A549 (cell line): ENCODE measurements at regions not wholly inside any gene's neighbourhood (a gene's known extent, or its start where the extent isn't known, plus 50 kb on each side); places are given as distances from the start of the nearest gene placed in this dataset.

ENCODE experiments used
- ATAC-seq, 2 experiments: fragments of 200-7000 bp in 1 of 2; fragments of >200 bp in 1 of 2; cut with Nextera tagmentation in 1 of 2; cut with Tn5 transposase in 1 of 2; 3 replicates each; pipeline versions ENCODE4 v1.8.0 to v1.9.1; 2018 to 2020; ENCODE audit warnings: mild to moderate bottlenecking in 1 of 2, moderate library complexity in 1 of 2
- CTCF ChIA-PET: fragments of 300-600 bp; sonication (Branson Sonifier 250); formaldehyde crosslinking; extraction: SDS; loops from one replicate; lab custom pipeline; 2021; ENCODE audit warnings: antibody characterized with exemption, inconsistent platforms; lab: Yijun Ruan, JAX
- POLR2A ChIA-PET: fragments of 350-600 bp; formaldehyde crosslinking; extraction: SDS; loops from one replicate; lab custom pipeline; 2021; ENCODE audit warnings: antibody characterized with exemption, inconsistent platforms; lab: Yijun Ruan, JAX
- DNase-seq, 2 experiments: peaks; one replicate each; pipeline versions ENCODE4 v3.0.0 to v3.0.0-alpha.2; 2011 to 2016; ENCODE audit warnings: low read depth in 1 of 2, low spot score in 1 of 2
- FAIRE-seq: peaks from 2 replicates; lab custom pipeline; 2011; peaks lifted over from hg19 to GRCh38; lab: Jason Lieb, UNC
- H3K27ac ChIP-seq, 2 experiments: fragments of >200 bp; sonication (Bioruptor Twin); formaldehyde crosslinking; 3 replicates each; pipeline ENCODE4 v1.5.1; 2016 to 2017
- H3K4me1 ChIP-seq: fragments of >200 bp; sonication (Bioruptor Twin); formaldehyde crosslinking; 3 replicates; pipeline ENCODE4 v1.6.1; 2016
- H3K4me2 ChIP-seq: fragments of >200 bp; sonication (Bioruptor Twin); formaldehyde crosslinking; 3 replicates; pipeline ENCODE4 v1.6.1; 2016
- H3K4me3 ChIP-seq: fragments of >200 bp; sonication (Bioruptor Twin); formaldehyde crosslinking; 3 replicates; pipeline ENCODE4 v1.5.1; 2016
- H3K9me3 ChIP-seq: fragments of >200 bp; sonication (Bioruptor Twin); formaldehyde crosslinking; 3 replicates; pipeline ENCODE4 v1.6.1; 2016
- BCL3 ChIP-seq: fragments of >200 bp; sonication (Bioruptor Twin); formaldehyde crosslinking; IDR thresholded peaks from 3 replicates; pipeline ENCODE4 v1.6.1; 2016
- CBX2 ChIP-seq: fragments of 200-600 bp; sonication (generic); IDR thresholded peaks from 2 replicates; pipeline ENCODE4 v1.6.1; 2016; ENCODE audit warnings: low read depth, mild to moderate bottlenecking, borderline replicate concordance
- CBX8 ChIP-seq: fragments of 200-600 bp; sonication (generic); IDR thresholded peaks from 2 replicates; pipeline ENCODE4 v1.6.1; 2016
- FOSB ChIP-seq: fragments of 250-450 bp; sonication (Bioruptor Pico); IDR thresholded peaks from 2 replicates; pipeline ENCODE4 v1.5.0; 2020; ENCODE audit warnings: mild to moderate bottlenecking, moderate library complexity
- FOSL2 ChIP-seq, 2 experiments: fragments of 450-650 bp in 1 of 2; fragments of >200 bp in 1 of 2; sonication (Bioruptor Twin) in 1 of 2; formaldehyde crosslinking; IDR thresholded peaks; 2 replicates each; pipeline versions ENCODE4 v1.5.0 to v1.6.1; 2016 to 2020; ENCODE audit warnings: mild to moderate bottlenecking in 1 of 2, moderate library complexity in 1 of 2
- HOXB5 ChIP-seq: fragments of 250-450 bp; sonication (Bioruptor Pico); IDR thresholded peaks from 2 replicates; pipeline ENCODE4 v1.5.0; 2020; ENCODE audit warnings: mild to moderate bottlenecking, moderate library complexity
- KDM1A ChIP-seq: fragments of 200-600 bp; sonication (generic); IDR thresholded peaks from 2 replicates; pipeline ENCODE4 v1.6.1; 2016; ENCODE audit warnings: low read depth, mild to moderate bottlenecking
- MAFK ChIP-seq: fragments of 450-650 bp; IDR thresholded peaks from 2 replicates; pipeline ENCODE4 v1.6.1; 2014; ENCODE audit not compliant: partially characterized antibody
- NR3C1 ChIP-seq: fragments of >200 bp; sonication (Bioruptor Twin); formaldehyde crosslinking; IDR thresholded peaks from 3 replicates; pipeline ENCODE4 v1.6.1; 2017
- RARB ChIP-seq: fragments of 250-450 bp; sonication (Bioruptor Pico); IDR thresholded peaks from 2 replicates; pipeline ENCODE4 v1.8.0; 2021; ENCODE audit warnings: mild to moderate bottlenecking, moderate library complexity
- RCOR1 ChIP-seq: fragments of 150-350 bp; IDR thresholded peaks from 2 replicates; pipeline ENCODE4 v1.6.1; 2014; ENCODE audit warnings: antibody characterized with exemption, low read length, low read depth
- SMC3 ChIP-seq: fragments of >200 bp; sonication (Bioruptor Twin); formaldehyde crosslinking; IDR thresholded peaks from 3 replicates; pipeline ENCODE4 v1.6.1; 2018; ENCODE audit warnings: inconsistent platforms
- USF2 ChIP-seq: fragments of 450-650 bp; IDR thresholded peaks from 2 replicates; pipeline ENCODE4 v1.6.1; 2014; ENCODE audit warnings: antibody characterized with exemption
- ZFP36 ChIP-seq: fragments of 450-650 bp; IDR thresholded peaks from 2 replicates; pipeline ENCODE4 v1.6.1; 2014; ENCODE audit warnings: borderline replicate concordance; ENCODE audit not compliant: partially characterized antibody
- WGBS: methylation state at CpG from one replicate; pipeline ENCODE4 v1.1.6; 2017; ENCODE audit errors: missing lambda C conversion rate; 5-methylcytosine and 5-hydroxymethylcytosine counted together
- TF ChIP-seq, protein P1 (sequence below): IDR thresholded peaks from 2 replicates; pipeline ENCODE4 v1.6.1; 2012; ENCODE audit warnings: low read depth, borderline replicate concordance
- TF ChIP-seq, protein P2 (sequence below): fragments of 150-350 bp; IDR thresholded peaks from 2 replicates; pipeline ENCODE4 v1.6.1; 2014; ENCODE audit warnings: low read depth, mild to moderate bottlenecking, low read length
- TF ChIP-seq, protein P3 (sequence below): IDR thresholded peaks from 2 replicates; pipeline ENCODE4 v1.6.1; 2012
- TF ChIP-seq, protein P4 (sequence below): fragments of 200-600 bp; sonication (generic); IDR thresholded peaks from 2 replicates; pipeline ENCODE4 v1.6.1; 2016; ENCODE audit warnings: antibody characterized with exemption, mild to moderate bottlenecking, moderate library complexity

- 76% methylated on average over 20 of the region's 26 CpGs for WGBS
- Histone ChIP-seq H3K4me2 (no peak overlapping the region), H3K4me3 (no peak overlapping the region)
- ATAC-seq = no peak
- no peak for FAIRE-seq
- TF ChIP-seq NR3C1 (no peak), RCOR1 (no peak), ZFP36 (no peak), CBX2 (no peak), USF2 (no peak), MAFK (no peak), HOXB5 (no peak), CBX8 (no peak), RARB (CRISPR knock-in tag) (no peak), SMC3 (no peak), BCL3 (no peak)
- TF ChIP-seq, protein P1, sequence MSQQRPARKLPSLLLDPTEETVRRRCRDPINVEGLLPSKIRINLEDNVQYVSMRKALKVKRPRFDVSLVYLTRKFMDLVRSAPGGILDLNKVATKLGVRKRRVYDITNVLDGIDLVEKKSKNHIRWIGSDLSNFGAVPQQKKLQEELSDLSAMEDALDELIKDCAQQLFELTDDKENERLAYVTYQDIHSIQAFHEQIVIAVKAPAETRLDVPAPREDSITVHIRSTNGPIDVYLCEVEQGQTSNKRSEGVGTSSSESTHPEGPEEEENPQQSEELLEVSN = no peak
- TF ChIP-seq, protein P2, sequence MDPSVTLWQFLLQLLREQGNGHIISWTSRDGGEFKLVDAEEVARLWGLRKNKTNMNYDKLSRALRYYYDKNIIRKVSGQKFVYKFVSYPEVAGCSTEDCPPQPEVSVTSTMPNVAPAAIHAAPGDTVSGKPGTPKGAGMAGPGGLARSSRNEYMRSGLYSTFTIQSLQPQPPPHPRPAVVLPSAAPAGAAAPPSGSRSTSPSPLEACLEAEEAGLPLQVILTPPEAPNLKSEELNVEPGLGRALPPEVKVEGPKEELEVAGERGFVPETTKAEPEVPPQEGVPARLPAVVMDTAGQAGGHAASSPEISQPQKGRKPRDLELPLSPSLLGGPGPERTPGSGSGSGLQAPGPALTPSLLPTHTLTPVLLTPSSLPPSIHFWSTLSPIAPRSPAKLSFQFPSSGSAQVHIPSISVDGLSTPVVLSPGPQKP = no peak
- TF ChIP-seq, all 56 proteins: peak for 0
- Histone ChIP-seq H3K9me3 (no peaks in the 10 kb centered on the region), H3K27ac (no peak overlapping the region), H3K4me1 (no peaks in the 10 kb centered on the region)
- POLR2A ChIA-PET = no interaction called here
- CTCF ChIA-PET = interaction anchor here (1.2 to 5.8 kb wide), 6 partner anchors 11 to 294 kb away, joined by 3 to 39 read pairs (median 6); no protein-coding TSS in a partner anchor
- DNase-seq = no peak
Measured at GRCh38 chr16:85381738-85382592, 231.2 kb upstream of the GSE1 start.

- Histone ChIP-seq H3K4me2 (no peak overlapping the region), H3K27ac (no peak overlapping the region), H3K9me3 (no peaks in the 10 kb centered on the region), H3K4me1 (no peaks in the 10 kb centered on the region), H3K4me3 (no peak overlapping the region)
- ChIA-PET POLR2A (no interaction called here), CTCF (interaction anchor here (1.8 to 5.8 kb wide), 2 partner anchors 13 to 37 kb away, joined by 6 to 39 read pairs; no protein-coding TSS in a partner anchor)
- WGBS = 89% methylated on average over 11 of the region's 11 CpGs
- DNase-seq = no peak
- no peak for FAIRE-seq
- no peak for ATAC-seq
- no peak for TF ChIP-seq FOSB (CRISPR knock-in tag)
- 0 out of 2 replicates have a peak, but pooled peaks have one; percentile 22 for TF ChIP-seq KDM1A
Measured at GRCh38 chr16:85382717-85383118, 230.4 kb upstream of the GSE1 start.

- H3K27ac ChIP-seq = no peak overlapping the region
- ChIA-PET CTCF (interaction anchor here (0.9 to 1.6 kb wide), 4 partner anchors 9 to 14 kb away, joined by 4 to 7 read pairs (median 4); no protein-coding TSS in a partner anchor), POLR2A (no interaction called here)
- DNase-seq = no peak
- H3K4me1 ChIP-seq = no peaks in the 10 kb centered on the region
- 80% methylated on average over 18 of the region's 19 CpGs for WGBS
- no peak overlapping the region for H3K4me2 ChIP-seq
- FAIRE-seq = no peak
- H3K4me3 ChIP-seq = no peak overlapping the region
- no peak for ATAC-seq
- no peaks in the 10 kb centered on the region for H3K9me3 ChIP-seq
- TF ChIP-seq, protein P3, sequence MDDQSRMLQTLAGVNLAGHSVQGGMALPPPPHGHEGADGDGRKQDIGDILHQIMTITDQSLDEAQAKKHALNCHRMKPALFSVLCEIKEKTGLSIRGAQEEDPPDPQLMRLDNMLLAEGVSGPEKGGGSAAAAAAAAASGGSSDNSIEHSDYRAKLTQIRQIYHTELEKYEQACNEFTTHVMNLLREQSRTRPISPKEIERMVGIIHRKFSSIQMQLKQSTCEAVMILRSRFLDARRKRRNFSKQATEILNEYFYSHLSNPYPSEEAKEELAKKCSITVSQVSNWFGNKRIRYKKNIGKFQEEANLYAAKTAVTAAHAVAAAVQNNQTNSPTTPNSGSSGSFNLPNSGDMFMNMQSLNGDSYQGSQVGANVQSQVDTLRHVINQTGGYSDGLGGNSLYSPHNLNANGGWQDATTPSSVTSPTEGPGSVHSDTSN = no peak
- TF ChIP-seq FOSL2 (IDR thresholded peaks at IDR 0.05) (no peak), FOSL2 (CRISPR knock-in tag; IDR thresholded peaks at IDR 0.05) (no peak), KDM1A (no peak)
- TF ChIP-seq, protein P1 = no peak
- TF ChIP-seq, protein P4, sequence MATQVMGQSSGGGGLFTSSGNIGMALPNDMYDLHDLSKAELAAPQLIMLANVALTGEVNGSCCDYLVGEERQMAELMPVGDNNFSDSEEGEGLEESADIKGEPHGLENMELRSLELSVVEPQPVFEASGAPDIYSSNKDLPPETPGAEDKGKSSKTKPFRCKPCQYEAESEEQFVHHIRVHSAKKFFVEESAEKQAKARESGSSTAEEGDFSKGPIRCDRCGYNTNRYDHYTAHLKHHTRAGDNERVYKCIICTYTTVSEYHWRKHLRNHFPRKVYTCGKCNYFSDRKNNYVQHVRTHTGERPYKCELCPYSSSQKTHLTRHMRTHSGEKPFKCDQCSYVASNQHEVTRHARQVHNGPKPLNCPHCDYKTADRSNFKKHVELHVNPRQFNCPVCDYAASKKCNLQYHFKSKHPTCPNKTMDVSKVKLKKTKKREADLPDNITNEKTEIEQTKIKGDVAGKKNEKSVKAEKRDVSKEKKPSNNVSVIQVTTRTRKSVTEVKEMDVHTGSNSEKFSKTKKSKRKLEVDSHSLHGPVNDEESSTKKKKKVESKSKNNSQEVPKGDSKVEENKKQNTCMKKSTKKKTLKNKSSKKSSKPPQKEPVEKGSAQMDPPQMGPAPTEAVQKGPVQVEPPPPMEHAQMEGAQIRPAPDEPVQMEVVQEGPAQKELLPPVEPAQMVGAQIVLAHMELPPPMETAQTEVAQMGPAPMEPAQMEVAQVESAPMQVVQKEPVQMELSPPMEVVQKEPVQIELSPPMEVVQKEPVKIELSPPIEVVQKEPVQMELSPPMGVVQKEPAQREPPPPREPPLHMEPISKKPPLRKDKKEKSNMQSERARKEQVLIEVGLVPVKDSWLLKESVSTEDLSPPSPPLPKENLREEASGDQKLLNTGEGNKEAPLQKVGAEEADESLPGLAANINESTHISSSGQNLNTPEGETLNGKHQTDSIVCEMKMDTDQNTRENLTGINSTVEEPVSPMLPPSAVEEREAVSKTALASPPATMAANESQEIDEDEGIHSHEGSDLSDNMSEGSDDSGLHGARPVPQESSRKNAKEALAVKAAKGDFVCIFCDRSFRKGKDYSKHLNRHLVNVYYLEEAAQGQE = no peak
- TF ChIP-seq, all 56 proteins: peak for 0
Measured at GRCh38 chr16:85383836-85384832, 229.0 kb upstream of the GSE1 start.
